ENCODE measurements at regions not wholly inside any gene's neighbourhood (a gene's known extent, or its start where the extent isn't known, plus 50 kb on each side); places are given as distances from the start of the nearest gene placed in this dataset.

DNA sequence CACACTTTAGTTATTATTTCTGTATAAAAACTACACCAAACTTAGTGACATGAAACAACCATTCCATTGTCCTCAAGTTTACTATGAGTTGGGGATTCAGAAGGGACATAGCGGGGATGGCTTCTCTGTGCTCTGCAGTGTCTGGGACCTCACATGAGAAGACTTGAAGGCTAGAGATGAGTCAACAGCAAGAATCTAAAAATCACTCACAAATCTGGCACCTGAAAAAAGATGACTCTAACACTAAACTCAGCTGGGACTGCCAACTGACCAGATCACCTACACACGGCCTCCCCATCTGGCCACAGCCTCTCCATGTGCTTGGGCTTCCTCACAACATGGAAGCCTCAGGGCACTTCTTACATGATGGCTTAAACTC is 63.0 kb upstream of the EYA2 start:
- CTCF ChIA-PET = no interaction called here
- Mint-ChIP-seq H3K4me3 (ENCODE audit: unreplicated experiment) (no peak overlapping the region), H3K36me3 (ENCODE audit: insufficient read depth, unreplicated experiment) (no peaks in the 10 kb centered on the region), H3K27ac (ENCODE audit: low read depth, unreplicated experiment) (no peak overlapping the region), H3K9me3 (ENCODE audit: unreplicated experiment) (no peaks in the 10 kb centered on the region), H3K27me3 (ENCODE audit: insufficient read depth, unreplicated experiment) (peaks cover 6% of the 10 kb centered on the region), H3K4me1 (ENCODE audit: insufficient read depth, unreplicated experiment) (no peaks in the 10 kb centered on the region)
- intact Hi-C loops (cut with micrococcal nuclease) = no loop called here
- DNase-seq (ENCODE audit: unreplicated experiment) = no peak
- TF ChIP-seq, protein P1, sequence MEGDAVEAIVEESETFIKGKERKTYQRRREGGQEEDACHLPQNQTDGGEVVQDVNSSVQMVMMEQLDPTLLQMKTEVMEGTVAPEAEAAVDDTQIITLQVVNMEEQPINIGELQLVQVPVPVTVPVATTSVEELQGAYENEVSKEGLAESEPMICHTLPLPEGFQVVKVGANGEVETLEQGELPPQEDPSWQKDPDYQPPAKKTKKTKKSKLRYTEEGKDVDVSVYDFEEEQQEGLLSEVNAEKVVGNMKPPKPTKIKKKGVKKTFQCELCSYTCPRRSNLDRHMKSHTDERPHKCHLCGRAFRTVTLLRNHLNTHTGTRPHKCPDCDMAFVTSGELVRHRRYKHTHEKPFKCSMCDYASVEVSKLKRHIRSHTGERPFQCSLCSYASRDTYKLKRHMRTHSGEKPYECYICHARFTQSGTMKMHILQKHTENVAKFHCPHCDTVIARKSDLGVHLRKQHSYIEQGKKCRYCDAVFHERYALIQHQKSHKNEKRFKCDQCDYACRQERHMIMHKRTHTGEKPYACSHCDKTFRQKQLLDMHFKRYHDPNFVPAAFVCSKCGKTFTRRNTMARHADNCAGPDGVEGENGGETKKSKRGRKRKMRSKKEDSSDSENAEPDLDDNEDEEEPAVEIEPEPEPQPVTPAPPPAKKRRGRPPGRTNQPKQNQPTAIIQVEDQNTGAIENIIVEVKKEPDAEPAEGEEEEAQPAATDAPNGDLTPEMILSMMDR (IDR thresholded peaks at IDR 0.05; ENCODE audit: unreplicated experiment) = no peak
- BruUV-seq (replicated peaks) = no TSS peak
- POLR2A ChIA-PET = no interaction called here

DNA sequence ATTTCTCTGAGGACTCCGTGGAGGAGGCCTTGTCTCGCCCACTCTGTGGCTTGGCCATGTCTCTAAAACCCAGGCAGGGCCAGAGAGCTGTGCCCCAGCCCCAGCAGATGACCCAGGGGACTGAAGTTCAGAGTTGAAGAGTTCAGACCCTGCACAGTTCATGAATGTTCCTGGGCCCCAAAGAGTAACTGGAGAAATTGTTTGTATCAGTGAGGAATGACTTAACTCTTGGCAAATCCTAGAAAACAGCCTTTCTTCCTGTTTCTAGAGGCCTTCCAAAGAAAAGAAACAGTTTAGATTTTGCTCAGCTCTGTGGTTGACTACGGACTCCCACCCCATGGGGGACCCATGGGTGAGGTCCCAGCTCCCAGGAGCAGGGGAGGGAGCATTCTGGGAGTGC is 62.1 kb upstream of the EYA2 start:
- Mint-ChIP-seq H3K4me3 (ENCODE audit: unreplicated experiment) (no peak overlapping the region), H3K27me3 (ENCODE audit: insufficient read depth, unreplicated experiment) (peaks cover 11% of the 10 kb centered on the region), H3K9me3 (ENCODE audit: unreplicated experiment) (no peaks in the 10 kb centered on the region), H3K27ac (ENCODE audit: low read depth, unreplicated experiment) (no peak overlapping the region), H3K36me3 (ENCODE audit: insufficient read depth, unreplicated experiment) (no peaks in the 10 kb centered on the region), H3K4me1 (ENCODE audit: insufficient read depth, unreplicated experiment) (no peaks in the 10 kb centered on the region)
- intact Hi-C loops (cut with micrococcal nuclease) = no loop called here
- no peak for DNase-seq (ENCODE audit: unreplicated experiment)
- POLR2A ChIA-PET = interaction anchor here (0.8 kb wide), 1 partner anchor 167 kb away, joined by 3 read pairs; no protein-coding TSS in a partner anchor
- BruUV-seq (replicated peaks) = no TSS peak
- TF ChIP-seq, protein P1 (IDR thresholded peaks at IDR 0.05; ENCODE audit: unreplicated experiment) = no peak
- CTCF ChIA-PET = interaction anchor here (0.9 kb wide), 1 partner anchor 36 kb away, joined by 4 read pairs; no protein-coding TSS in a partner anchor

GRCh38 chr20:46833360-46833759 is 61.3 kb upstream of the EYA2 start:
- POLR2A ChIA-PET = interaction anchor here (0.8 kb wide), 1 partner anchor 166 kb away, joined by 3 read pairs; no protein-coding TSS in a partner anchor

DNA sequence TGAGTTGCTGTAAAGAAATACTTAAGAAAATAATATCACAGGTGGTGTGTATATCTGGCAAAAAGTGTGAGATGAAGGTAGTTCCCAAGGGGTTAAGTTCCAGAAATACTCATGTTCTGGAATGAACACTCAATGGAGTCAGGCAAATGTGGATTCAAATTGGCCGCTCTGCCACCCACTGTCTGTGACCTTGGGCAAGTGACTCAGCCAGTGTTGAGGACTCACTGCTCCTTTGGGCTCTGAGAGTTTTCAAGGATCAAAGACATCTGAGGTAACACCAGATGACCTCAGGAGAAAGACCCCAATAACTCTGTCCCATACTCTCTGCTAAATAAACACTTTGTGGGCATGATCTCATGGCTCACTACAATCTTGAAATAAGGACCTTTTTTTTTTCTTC is 59.2 kb upstream of the EYA2 start:
- Mint-ChIP-seq H3K36me3 (ENCODE audit: insufficient read depth, unreplicated experiment) (no peaks in the 10 kb centered on the region), H3K27me3 (ENCODE audit: insufficient read depth, unreplicated experiment) (peaks cover 11% of the 10 kb centered on the region), H3K4me1 (ENCODE audit: insufficient read depth, unreplicated experiment) (no peaks in the 10 kb centered on the region), H3K27ac (ENCODE audit: low read depth, unreplicated experiment) (no peak overlapping the region), H3K4me3 (ENCODE audit: unreplicated experiment) (no peak overlapping the region), H3K9me3 (ENCODE audit: unreplicated experiment) (no peaks in the 10 kb centered on the region)
- TF ChIP-seq, protein P1 (IDR thresholded peaks at IDR 0.05; ENCODE audit: unreplicated experiment) = no peak
- BruUV-seq (replicated peaks) = no TSS peak
- CTCF ChIA-PET = no interaction called here
- POLR2A ChIA-PET = no interaction called here
- DNase-seq (ENCODE audit: unreplicated experiment) = no peak
- intact Hi-C loops (cut with micrococcal nuclease) = no loop called here

More at GRCh38 chr20:46833360-46833759, 61.3 kb upstream of the EYA2 start:
- Mint-ChIP-seq H3K36me3 (ENCODE audit: insufficient read depth, unreplicated experiment) (no peaks in the 10 kb centered on the region), H3K4me1 (ENCODE audit: insufficient read depth, unreplicated experiment) (no peaks in the 10 kb centered on the region), H3K9me3 (ENCODE audit: unreplicated experiment) (no peaks in the 10 kb centered on the region), H3K27ac (ENCODE audit: low read depth, unreplicated experiment) (no peak overlapping the region), H3K4me3 (ENCODE audit: unreplicated experiment) (no peak overlapping the region), H3K27me3 (ENCODE audit: insufficient read depth, unreplicated experiment) (peaks cover 11% of the 10 kb centered on the region)
- CTCF ChIA-PET = interaction anchor here (0.6 to 0.9 kb wide), 2 partner anchors 35 to 94 kb away, joined by 3 to 4 read pairs; no protein-coding TSS in a partner anchor
- intact Hi-C loops (cut with micrococcal nuclease) = no loop called here
- no peak for DNase-seq (ENCODE audit: unreplicated experiment)
- TF ChIP-seq, protein P1 (IDR thresholded peaks at IDR 0.05; ENCODE audit: unreplicated experiment) = no peak
- no TSS peak for BruUV-seq (replicated peaks)

Measured in MCF 10A (cell line).